HL-60 (cell line): ENCODE measurements at regions not wholly inside any gene's neighbourhood (a gene's known extent, or its start where the extent isn't known, plus 50 kb on each side); places are given as distances from the start of the nearest gene placed in this dataset.

Experiments
- DNase-seq, 2 experiments: peaks; one replicate each; pipeline ENCODE4 v3.0.0-alpha.2; 2010 to 2020; ENCODE audit warnings: low read depth in 1 of 2, low spot score in 1 of 2
- H3K27ac ChIP-seq: fragments of 250-450 bp; sonication (Bioruptor Pico); replicated peaks from 2 replicates; pipeline ENCODE4 v1.5.1; 2020; ENCODE audit warnings: mild to moderate bottlenecking, moderate library complexity
- H3K27me3 ChIP-seq: fragments of 250-450 bp; sonication (Bioruptor Pico); 2 replicates; pipeline ENCODE4 v1.5.1; 2021; ENCODE audit warnings: mild to moderate bottlenecking, moderate library complexity; ENCODE audit not compliant: insufficient read depth, poor library complexity, severe bottlenecking
- H3K4me3 ChIP-seq: replicated peaks from 2 replicates; pipeline ENCODE4 v1.5.1; 2011; ENCODE audit warnings: mild to moderate bottlenecking, control low read depth, low read length; ENCODE audit not compliant: insufficient read depth
- CTCF ChIP-seq: IDR thresholded peaks from one replicate; pipeline ENCODE4 v1.5.1; 2011; ENCODE audit warnings: low read length, control low read depth, inconsistent platforms; ENCODE audit not compliant: insufficient read depth
- GABPA ChIP-seq: IDR thresholded peaks from 2 replicates; pipeline ENCODE4 v1.6.1; 2012; ENCODE audit warnings: low read depth
- POLR2AphosphoS5 ChIP-seq: IDR thresholded peaks from 2 replicates; pipeline ENCODE4 v1.6.1; 2012; ENCODE audit warnings: low read depth
- SPI1 ChIP-seq: IDR thresholded peaks from 2 replicates; pipeline ENCODE4 v1.6.1; 2012; ENCODE audit warnings: low read depth, mild to moderate bottlenecking, borderline replicate concordance
- TF ChIP-seq, protein P1 (sequence below): IDR thresholded peaks from 2 replicates; pipeline ENCODE4 v1.6.1; 2012; ENCODE audit warnings: low read depth; ENCODE audit not compliant: insufficient replicate concordance

DNA sequence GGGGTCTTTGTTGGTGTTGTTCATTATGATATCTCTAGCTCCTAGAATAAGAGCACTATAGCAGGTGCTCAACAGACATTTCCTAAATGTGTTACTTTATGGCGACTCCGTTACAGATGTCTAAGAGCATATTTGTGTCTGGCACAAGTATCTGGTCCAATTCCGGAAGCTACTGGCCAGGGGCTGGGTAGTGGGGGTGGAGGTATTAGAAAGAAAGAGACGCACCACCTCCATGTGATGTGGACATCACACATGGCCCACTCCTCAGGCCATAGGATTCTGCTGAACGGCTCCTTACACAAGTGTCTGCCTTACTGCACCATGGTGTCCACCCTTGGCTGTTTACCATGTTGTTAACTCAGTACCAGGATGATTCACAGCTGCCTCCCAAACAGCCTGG, 296.8 kb upstream of the MKI67 start:
- TF ChIP-seq GABPA (no peak), SPI1 (no peak), POLR2AphosphoS5 (no peak), CTCF (no peak)
- TF ChIP-seq, protein P1, sequence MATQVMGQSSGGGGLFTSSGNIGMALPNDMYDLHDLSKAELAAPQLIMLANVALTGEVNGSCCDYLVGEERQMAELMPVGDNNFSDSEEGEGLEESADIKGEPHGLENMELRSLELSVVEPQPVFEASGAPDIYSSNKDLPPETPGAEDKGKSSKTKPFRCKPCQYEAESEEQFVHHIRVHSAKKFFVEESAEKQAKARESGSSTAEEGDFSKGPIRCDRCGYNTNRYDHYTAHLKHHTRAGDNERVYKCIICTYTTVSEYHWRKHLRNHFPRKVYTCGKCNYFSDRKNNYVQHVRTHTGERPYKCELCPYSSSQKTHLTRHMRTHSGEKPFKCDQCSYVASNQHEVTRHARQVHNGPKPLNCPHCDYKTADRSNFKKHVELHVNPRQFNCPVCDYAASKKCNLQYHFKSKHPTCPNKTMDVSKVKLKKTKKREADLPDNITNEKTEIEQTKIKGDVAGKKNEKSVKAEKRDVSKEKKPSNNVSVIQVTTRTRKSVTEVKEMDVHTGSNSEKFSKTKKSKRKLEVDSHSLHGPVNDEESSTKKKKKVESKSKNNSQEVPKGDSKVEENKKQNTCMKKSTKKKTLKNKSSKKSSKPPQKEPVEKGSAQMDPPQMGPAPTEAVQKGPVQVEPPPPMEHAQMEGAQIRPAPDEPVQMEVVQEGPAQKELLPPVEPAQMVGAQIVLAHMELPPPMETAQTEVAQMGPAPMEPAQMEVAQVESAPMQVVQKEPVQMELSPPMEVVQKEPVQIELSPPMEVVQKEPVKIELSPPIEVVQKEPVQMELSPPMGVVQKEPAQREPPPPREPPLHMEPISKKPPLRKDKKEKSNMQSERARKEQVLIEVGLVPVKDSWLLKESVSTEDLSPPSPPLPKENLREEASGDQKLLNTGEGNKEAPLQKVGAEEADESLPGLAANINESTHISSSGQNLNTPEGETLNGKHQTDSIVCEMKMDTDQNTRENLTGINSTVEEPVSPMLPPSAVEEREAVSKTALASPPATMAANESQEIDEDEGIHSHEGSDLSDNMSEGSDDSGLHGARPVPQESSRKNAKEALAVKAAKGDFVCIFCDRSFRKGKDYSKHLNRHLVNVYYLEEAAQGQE: no peak
- no peak for DNase-seq
- Histone ChIP-seq H3K27ac (no peak overlapping the region), H3K27me3 (no peaks in the 10 kb centered on the region), H3K4me3 (no peak overlapping the region)

DNA sequence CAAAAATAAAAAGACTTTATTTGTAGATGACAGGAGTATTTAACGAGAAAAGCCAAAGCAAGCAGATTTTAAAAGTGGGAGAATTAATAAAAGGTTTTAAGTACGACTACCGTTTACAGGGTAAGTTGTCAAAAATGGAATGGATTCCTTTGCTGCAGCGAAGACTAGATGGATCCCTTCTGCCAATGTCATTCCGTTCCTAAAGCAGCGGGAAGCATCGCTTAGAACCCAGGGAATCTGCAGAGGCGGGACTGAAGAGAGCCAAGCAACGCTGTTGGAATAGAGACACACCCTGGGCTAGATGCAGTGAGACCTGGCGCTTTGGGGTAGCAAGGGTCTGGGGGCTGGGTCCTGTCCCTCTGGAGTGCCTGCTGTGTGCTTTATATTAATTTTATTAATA, 303.1 kb upstream of the MKI67 start:
- Histone ChIP-seq H3K27ac (no peak overlapping the region), H3K4me3 (no peak overlapping the region), H3K27me3 (no peaks in the 10 kb centered on the region)
- DNase-seq: no peak
- TF ChIP-seq, protein P1: no peak
- no peak for TF ChIP-seq GABPA
- no peak for TF ChIP-seq POLR2AphosphoS5
- no peak for TF ChIP-seq SPI1

DNA sequence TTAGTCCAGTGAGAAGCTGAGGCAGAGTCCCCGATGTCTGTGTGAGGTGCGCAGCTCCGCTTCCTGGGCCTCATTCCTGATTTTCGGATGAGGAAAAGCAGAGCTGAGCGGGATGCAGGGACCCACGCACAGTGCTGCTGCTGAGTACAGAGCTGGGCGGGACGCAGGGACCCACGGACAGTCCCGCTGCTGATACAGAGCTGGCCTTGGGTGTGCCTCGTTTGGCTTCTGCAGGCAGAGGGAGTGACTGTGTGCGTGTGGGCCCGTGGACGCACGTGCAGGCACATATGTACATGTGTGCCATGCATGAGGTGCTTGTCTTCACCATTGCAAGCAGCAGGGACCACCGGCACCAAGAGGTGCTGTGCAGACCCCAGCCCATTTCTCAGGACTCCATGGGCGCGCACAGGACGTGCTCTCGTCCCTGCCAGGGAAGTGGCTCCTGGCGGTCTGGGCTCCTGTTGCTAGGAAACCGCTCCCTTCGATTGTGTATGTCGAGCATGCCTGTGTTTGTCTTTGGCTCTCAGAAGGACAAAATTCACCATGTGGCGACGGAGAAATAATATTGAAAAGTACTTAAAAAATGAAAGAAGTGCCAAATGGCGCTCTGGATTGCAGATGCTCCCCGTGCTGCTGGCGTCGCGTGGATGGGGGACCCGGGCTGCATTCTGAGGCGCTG, 303.8 kb upstream of the MKI67 start:
- H3K27me3 ChIP-seq: no peaks in the 10 kb centered on the region

More for the DNA sequence above, 303.8 kb upstream of the MKI67 start:
- no peak for DNase-seq
- Histone ChIP-seq H3K4me3 (no peak overlapping the region), H3K27ac (no peak overlapping the region)
- TF ChIP-seq, protein P1: no peak
- no peak for TF ChIP-seq GABPA
- TF ChIP-seq CTCF: no peak
- no peak for TF ChIP-seq POLR2AphosphoS5
- no peak for TF ChIP-seq SPI1
